Breast epithelium (tissue), 4 donors: ENCODE measurements at regions not wholly inside any gene's neighbourhood (a gene's known extent, or its start where the extent isn't known, plus 50 kb on each side); places are given as distances from the start of the nearest gene placed in this dataset.

ENCODE experiments used
- DNase-seq, 2 donors: peaks; one replicate each; pipeline ENCODE4 v3.0.0-alpha.2; 2019; ENCODE audit warnings: low spot score in 2 of 2
- H3K27ac ChIP-seq, 2 donors: fragments of 200-600 bp; sonication (generic) in 1 of 2; one replicate each; pipeline ENCODE4 v1.5.1; 2016 to 2019; ENCODE audit warnings: mild to moderate bottlenecking in 1 of 2
- H3K27me3 ChIP-seq, 2 donors: fragments of 200-600 bp; sonication (generic) in 1 of 2; one replicate each; pipeline versions ENCODE4 v1.5.1 to v1.6.0; 2017 to 2019; ENCODE audit warnings: control low read depth in 1 of 2, mild to moderate bottlenecking in 1 of 2
- H3K36me3 ChIP-seq: fragments of 200-600 bp; one replicate; pipeline ENCODE4 v1.5.1; 2019
- H3K4me1 ChIP-seq, 2 donors: fragments of 200-600 bp; sonication (generic); one replicate each; pipeline ENCODE4 v1.5.1; 2016 to 2019; ENCODE audit warnings: control low read depth in 1 of 2
- H3K4me3 ChIP-seq, 3 donors: fragments of 200-600 bp; sonication (generic); 1 replicate in 2 of 3; 2 replicates in 1 of 3; pipeline ENCODE4 v1.5.1; 2016 to 2019; ENCODE audit warnings: mild to moderate bottlenecking in 3 of 3, moderate library complexity in 2 of 3
- H3K9me3 ChIP-seq, 2 donors: fragments of 200-600 bp; sonication (generic) in 1 of 2; one replicate each; pipeline ENCODE4 v1.5.1; 2016 to 2019; ENCODE audit warnings: control low read depth in 1 of 2
- POLR2A ChIP-seq: fragments of 450-650 bp; IDR thresholded peaks from one replicate; pipeline ENCODE4 v1.6.1; 2016; ENCODE audit warnings: antibody characterized with exemption, mild to moderate bottlenecking, moderate library complexity
- POLR2AphosphoS5 ChIP-seq, 3 donors: sonication (generic); formaldehyde crosslinking; IDR thresholded peaks; one replicate each; pipeline ENCODE4 v1.6.1; 2017; ENCODE audit warnings: antibody characterized with exemption in 3 of 3
- intact Hi-C: fragments of 100-400 bp; cut with DNase I; formaldehyde crosslinking; loops from one replicate; pipeline ENCODE4 v1.15.1; 2023; ENCODE audit warnings: low total_unique reads
- TF ChIP-seq, protein P1 (sequence below), 3 donors: fragments of 450-650 bp; IDR thresholded peaks; one replicate each; pipeline ENCODE4 v1.5.1; 2016 to 2017; ENCODE audit warnings: antibody characterized with exemption in 3 of 3, mild to moderate bottlenecking in 3 of 3, moderate library complexity in 3 of 3

DNA sequence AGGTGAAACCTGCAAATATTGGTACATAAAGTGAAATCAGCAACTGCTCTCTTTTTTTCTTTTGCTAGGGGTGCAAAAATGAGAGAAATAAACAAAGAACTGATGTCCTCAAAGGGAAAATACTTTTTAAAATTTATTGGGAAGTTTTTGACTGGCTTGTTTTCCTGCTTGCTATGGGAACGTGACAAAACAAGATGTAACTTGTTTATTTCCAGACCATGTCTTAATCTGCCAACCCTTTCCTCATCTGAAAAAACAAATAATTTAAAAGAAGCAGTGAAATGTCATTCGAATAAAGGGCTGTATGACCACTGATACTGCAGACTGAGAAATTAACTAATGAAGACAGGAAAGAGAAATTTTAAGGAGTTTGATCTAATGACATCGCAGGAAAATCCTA, 221.9 kb downstream of the CBLN4 start:
- Histone ChIP-seq H3K27ac (no peak overlapping the region), H3K27me3 (no peaks in the 10 kb centered on the region), H3K4me1 (no peaks in the 10 kb centered on the region), H3K9me3 (no peaks in the 10 kb centered on the region), H3K4me3 (no peak overlapping the region), H3K36me3 (no peaks in the 10 kb centered on the region)
- intact Hi-C loops = no loop called here
- TF ChIP-seq, protein P1, sequence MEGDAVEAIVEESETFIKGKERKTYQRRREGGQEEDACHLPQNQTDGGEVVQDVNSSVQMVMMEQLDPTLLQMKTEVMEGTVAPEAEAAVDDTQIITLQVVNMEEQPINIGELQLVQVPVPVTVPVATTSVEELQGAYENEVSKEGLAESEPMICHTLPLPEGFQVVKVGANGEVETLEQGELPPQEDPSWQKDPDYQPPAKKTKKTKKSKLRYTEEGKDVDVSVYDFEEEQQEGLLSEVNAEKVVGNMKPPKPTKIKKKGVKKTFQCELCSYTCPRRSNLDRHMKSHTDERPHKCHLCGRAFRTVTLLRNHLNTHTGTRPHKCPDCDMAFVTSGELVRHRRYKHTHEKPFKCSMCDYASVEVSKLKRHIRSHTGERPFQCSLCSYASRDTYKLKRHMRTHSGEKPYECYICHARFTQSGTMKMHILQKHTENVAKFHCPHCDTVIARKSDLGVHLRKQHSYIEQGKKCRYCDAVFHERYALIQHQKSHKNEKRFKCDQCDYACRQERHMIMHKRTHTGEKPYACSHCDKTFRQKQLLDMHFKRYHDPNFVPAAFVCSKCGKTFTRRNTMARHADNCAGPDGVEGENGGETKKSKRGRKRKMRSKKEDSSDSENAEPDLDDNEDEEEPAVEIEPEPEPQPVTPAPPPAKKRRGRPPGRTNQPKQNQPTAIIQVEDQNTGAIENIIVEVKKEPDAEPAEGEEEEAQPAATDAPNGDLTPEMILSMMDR (IDR thresholded peaks at IDR 0.05) = no peak
- TF ChIP-seq POLR2A (no peak), POLR2AphosphoS5 (IDR thresholded peaks at IDR 0.05) (no peak)
- no peak for DNase-seq

DNA sequence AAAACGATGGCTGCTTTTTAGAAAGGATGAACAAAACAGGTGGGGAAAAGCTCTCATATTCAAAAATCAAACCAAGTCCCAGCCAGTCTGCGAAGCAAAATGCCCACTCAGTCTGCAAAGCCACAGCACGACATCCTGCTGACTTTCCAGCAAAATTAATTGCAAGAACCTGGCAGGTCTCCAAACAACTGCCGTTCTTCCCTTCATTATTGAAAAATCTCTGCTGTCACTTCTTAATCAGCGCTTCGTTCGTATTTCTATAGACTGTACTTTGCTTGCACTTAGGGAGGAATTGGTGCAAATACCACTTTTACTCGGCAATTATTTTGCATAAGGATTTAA, 222.4 kb downstream of the CBLN4 start:
- peak overlapping the region in 1 of 3 donors; percentile 25 for H3K4me3 ChIP-seq
- DNase-seq = no peak
- intact Hi-C loops = no loop called here
- H3K27ac ChIP-seq = no peak overlapping the region
- no peaks in the 10 kb centered on the region for H3K27me3 ChIP-seq
- no peaks in the 10 kb centered on the region for H3K36me3 ChIP-seq
- no peak for TF ChIP-seq POLR2A
- TF ChIP-seq, protein P1 (IDR thresholded peaks at IDR 0.05) = no peak
- TF ChIP-seq POLR2AphosphoS5 (IDR thresholded peaks at IDR 0.05) = no peak
- no peaks in the 10 kb centered on the region for H3K4me1 ChIP-seq
- no peaks in the 10 kb centered on the region for H3K9me3 ChIP-seq

DNA sequence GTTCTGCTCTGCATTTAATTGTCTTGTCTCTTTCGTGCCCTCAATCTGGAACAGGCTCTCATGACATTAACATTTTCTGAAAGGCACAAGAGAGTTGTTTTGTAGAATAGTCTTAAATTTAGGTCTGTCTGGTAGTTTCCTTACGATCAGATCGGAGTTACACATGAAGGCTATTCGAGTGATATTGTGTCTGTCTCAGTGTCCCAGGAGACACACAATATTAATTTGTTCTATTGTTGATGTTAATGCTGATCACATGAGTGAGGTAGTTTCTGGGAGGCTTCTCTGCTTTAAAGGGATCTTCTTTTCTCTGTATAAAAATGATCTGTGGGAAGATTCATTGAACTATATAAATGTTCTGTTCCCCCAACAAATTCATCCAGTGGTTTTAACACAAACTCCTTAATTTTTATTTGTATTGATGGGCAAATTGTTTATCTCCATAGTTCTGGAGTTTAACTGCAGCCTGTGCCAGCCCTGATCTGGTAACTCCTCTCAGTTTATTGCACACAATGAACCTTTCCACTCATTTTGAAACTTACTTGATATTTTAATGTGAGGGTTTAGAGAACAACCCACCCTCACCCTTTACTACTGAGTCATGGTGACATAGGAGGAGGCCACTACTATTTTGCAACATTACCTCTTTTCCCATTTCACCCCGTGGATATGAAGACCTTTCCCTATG, 223.0 kb downstream of the CBLN4 start:
- Histone ChIP-seq H3K27me3 (no peaks in the 10 kb centered on the region), H3K27ac (no peak overlapping the region), H3K36me3 (no peaks in the 10 kb centered on the region), H3K4me3 (no peak overlapping the region), H3K4me1 (no peaks in the 10 kb centered on the region), H3K9me3 (no peaks in the 10 kb centered on the region)
- no peak for TF ChIP-seq POLR2AphosphoS5 (IDR thresholded peaks at IDR 0.05)
- TF ChIP-seq, protein P1 (IDR thresholded peaks at IDR 0.05) = no peak
- no peak for TF ChIP-seq POLR2A
- no peak for DNase-seq
- intact Hi-C loops = no loop called here

DNA sequence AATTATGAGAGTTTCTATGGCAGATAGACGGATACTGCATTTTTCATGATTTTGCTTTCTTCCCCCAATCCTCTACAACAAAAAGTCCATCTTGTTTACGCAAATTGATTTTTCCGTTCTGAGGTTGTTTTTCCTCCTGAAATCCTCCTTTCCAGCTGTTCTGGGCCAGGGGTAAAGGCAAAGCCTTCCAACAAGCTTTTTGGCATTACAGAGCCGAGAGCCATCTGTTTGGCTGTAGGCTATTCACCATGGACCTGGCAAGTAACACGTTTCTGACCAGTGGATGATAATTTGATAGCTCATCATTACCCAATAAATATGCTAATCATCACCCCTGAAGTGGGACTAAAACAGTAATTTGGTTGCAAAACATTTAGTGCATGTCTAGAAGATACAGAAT, 226.5 kb downstream of the CBLN4 start:
- H3K4me1 ChIP-seq = no peaks in the 10 kb centered on the region
- TF ChIP-seq POLR2AphosphoS5 (IDR thresholded peaks at IDR 0.05) (no peak), POLR2A (no peak)
- TF ChIP-seq, protein P1 (IDR thresholded peaks at IDR 0.05) = no peak
- H3K9me3 ChIP-seq = no peaks in the 10 kb centered on the region
- H3K36me3 ChIP-seq = no peaks in the 10 kb centered on the region
- no peak overlapping the region for H3K4me3 ChIP-seq
- DNase-seq = no peak
- intact Hi-C loops = no loop called here
- H3K27me3 ChIP-seq = no peaks in the 10 kb centered on the region
- no peak overlapping the region for H3K27ac ChIP-seq

DNA sequence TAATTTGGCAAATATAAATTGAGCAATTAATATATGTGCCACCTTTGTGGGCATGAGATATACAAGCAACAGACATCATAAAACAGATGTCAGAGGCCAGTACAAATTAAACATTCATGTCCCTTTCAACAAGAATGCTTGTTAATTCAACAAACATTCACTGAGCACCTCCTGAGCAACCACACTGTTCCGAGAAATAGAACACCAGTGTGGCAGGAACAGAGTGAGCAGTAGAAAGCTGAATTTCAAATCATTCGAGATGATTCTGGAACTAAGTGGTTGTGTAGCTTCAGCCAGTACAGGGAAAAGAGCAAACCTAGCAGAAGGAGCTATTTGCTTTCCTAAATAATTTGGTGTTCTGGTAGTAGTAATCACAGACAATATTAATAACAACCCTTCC, 227.7 kb downstream of the CBLN4 start:
- no peaks in the 10 kb centered on the region for H3K4me1 ChIP-seq
- H3K27me3 ChIP-seq = no peaks in the 10 kb centered on the region
- TF ChIP-seq POLR2A (no peak), POLR2AphosphoS5 (IDR thresholded peaks at IDR 0.05) (no peak)
- TF ChIP-seq, protein P1 (IDR thresholded peaks at IDR 0.05) = no peak
- no peak for DNase-seq
- no peak overlapping the region for H3K27ac ChIP-seq
- H3K4me3 ChIP-seq = no peak overlapping the region
- H3K36me3 ChIP-seq = no peaks in the 10 kb centered on the region
- no peaks in the 10 kb centered on the region for H3K9me3 ChIP-seq
- intact Hi-C loops = no loop called here
